ENCODE measurements at regions not wholly inside any gene's neighbourhood (a gene's known extent, or its start where the extent isn't known, plus 50 kb on each side); places are given as distances from the start of the nearest gene placed in this dataset.

GRCh38 chr5:18370531-18370930 lies 736.3 kb downstream of the TAF11L14 start:
- no peak overlapping the region for H3K4me3 ChIP-seq
- H3K9me2 ChIP-seq (ENCODE audit: insufficient read depth), result no peaks in the 10 kb centered on the region
- no peak for TF ChIP-seq REST (IDR thresholded peaks at IDR 0.05; ENCODE audit: unreplicated experiment)
- TF ChIP-seq, protein P1, sequence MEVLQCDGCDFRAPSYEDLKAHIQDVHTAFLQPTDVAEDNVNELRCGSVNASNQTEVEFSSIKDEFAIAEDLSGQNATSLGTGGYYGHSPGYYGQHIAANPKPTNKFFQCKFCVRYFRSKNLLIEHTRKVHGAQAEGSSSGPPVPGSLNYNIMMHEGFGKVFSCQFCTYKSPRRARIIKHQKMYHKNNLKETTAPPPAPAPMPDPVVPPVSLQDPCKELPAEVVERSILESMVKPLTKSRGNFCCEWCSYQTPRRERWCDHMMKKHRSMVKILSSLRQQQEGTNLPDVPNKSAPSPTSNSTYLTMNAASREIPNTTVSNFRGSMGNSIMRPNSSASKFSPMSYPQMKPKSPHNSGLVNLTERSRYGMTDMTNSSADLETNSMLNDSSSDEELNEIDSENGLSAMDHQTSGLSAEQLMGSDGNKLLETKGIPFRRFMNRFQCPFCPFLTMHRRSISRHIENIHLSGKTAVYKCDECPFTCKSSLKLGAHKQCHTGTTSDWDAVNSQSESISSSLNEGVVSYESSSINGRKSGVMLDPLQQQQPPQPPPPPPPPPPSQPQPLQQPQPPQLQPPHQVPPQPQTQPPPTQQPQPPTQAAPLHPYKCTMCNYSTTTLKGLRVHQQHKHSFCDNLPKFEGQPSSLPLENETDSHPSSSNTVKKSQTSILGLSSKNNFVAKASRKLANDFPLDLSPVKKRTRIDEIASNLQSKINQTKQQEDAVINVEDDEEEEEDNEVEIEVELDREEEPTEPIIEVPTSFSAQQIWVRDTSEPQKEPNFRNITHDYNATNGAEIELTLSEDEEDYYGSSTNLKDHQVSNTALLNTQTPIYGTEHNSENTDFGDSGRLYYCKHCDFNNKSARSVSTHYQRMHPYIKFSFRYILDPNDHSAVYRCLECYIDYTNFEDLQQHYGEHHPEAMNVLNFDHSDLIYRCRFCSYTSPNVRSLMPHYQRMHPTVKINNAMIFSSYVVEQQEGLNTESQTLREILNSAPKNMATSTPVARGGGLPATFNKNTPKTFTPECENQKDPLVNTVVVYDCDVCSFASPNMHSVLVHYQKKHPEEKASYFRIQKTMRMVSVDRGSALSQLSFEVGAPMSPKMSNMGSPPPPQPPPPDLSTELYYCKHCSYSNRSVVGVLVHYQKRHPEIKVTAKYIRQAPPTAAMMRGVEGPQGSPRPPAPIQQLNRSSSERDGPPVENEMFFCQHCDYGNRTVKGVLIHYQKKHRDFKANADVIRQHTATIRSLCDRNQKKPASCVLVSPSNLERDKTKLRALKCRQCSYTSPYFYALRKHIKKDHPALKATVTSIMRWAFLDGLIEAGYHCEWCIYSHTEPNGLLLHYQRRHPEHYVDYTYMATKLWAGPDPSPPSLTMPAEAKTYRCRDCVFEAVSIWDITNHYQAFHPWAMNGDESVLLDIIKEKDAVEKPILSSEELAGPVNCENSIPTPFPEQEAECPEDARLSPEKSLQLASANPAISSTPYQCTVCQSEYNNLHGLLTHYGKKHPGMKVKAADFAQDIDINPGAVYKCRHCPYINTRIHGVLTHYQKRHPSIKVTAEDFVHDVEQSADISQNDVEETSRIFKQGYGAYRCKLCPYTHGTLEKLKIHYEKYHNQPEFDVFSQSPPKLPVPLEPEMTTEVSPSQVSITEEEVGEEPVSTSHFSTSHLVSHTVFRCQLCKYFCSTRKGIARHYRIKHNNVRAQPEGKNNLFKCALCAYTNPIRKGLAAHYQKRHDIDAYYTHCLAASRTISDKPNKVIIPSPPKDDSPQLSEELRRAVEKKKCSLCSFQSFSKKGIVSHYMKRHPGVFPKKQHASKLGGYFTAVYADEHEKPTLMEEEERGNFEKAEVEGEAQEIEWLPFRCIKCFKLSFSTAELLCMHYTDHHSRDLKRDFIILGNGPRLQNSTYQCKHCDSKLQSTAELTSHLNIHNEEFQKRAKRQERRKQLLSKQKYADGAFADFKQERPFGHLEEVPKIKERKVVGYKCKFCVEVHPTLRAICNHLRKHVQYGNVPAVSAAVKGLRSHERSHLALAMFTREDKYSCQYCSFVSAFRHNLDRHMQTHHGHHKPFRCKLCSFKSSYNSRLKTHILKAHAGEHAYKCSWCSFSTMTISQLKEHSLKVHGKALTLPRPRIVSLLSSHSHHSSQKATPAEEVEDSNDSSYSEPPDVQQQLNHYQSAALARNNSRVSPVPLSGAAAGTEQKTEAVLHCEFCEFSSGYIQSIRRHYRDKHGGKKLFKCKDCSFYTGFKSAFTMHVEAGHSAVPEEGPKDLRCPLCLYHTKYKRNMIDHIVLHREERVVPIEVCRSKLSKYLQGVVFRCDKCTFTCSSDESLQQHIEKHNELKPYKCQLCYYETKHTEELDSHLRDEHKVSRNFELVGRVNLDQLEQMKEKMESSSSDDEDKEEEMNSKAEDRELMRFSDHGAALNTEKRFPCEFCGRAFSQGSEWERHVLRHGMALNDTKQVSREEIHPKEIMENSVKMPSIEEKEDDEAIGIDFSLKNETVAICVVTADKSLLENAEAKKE (CRISPR knock-in tag; IDR thresholded peaks at IDR 0.05), result no peak
- TF ChIP-seq NANOG (IDR thresholded peaks at IDR 0.05; ENCODE audit: borderline replicate concordance), result no peak
- TF ChIP-seq JUNB (IDR thresholded peaks at IDR 0.05; ENCODE audit: unreplicated experiment), result no peak
- no peak for TF ChIP-seq ZNF114 (CRISPR knock-in tag; IDR thresholded peaks at IDR 0.05)
- TF ChIP-seq, protein P2, sequence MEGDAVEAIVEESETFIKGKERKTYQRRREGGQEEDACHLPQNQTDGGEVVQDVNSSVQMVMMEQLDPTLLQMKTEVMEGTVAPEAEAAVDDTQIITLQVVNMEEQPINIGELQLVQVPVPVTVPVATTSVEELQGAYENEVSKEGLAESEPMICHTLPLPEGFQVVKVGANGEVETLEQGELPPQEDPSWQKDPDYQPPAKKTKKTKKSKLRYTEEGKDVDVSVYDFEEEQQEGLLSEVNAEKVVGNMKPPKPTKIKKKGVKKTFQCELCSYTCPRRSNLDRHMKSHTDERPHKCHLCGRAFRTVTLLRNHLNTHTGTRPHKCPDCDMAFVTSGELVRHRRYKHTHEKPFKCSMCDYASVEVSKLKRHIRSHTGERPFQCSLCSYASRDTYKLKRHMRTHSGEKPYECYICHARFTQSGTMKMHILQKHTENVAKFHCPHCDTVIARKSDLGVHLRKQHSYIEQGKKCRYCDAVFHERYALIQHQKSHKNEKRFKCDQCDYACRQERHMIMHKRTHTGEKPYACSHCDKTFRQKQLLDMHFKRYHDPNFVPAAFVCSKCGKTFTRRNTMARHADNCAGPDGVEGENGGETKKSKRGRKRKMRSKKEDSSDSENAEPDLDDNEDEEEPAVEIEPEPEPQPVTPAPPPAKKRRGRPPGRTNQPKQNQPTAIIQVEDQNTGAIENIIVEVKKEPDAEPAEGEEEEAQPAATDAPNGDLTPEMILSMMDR (conservative IDR thresholded peaks at IDR 0.05; ENCODE audit: low read depth in 2 of 2), result no peak
- no peak for TF ChIP-seq EZH2 (IDR thresholded peaks at IDR 0.05; ENCODE audit: low read depth, unreplicated experiment)
- TF ChIP-seq POLR2AphosphoS5 (IDR thresholded peaks at IDR 0.05; ENCODE audit: low read depth), result no peak
- no peak for TF ChIP-seq ETS1 (IDR thresholded peaks at IDR 0.05)
- no peak for TF ChIP-seq EZH2phosphoT487 (IDR thresholded peaks at IDR 0.05; ENCODE audit: unreplicated experiment)
- TF ChIP-seq ZNF331 (CRISPR knock-in tag; IDR thresholded peaks at IDR 0.05; ENCODE audit: low read depth), result no peak
- TF ChIP-seq STAT1 (IDR thresholded peaks at IDR 0.05; ENCODE audit: unreplicated experiment), result no peak
- TF ChIP-seq CREB1 (CRISPR knock-in tag; IDR thresholded peaks at IDR 0.05; ENCODE audit: low read depth), result no peak
- H3F3A ChIP-seq (replicated peaks; ENCODE audit: low read depth), result no peaks in the 10 kb centered on the region
- no peaks in the 10 kb centered on the region for H3K36me3 ChIP-seq (ENCODE audit: insufficient read depth)
- Mint-ChIP-seq H3K4me3 (no peak overlapping the region), H3K9me3 (no peaks in the 10 kb centered on the region; the same call in 2 of the 3 replicates), H3K27ac (no peak overlapping the region), H3K27me3 (ENCODE audit: insufficient read depth, low read depth, poor library complexity) (no peaks in the 10 kb centered on the region), H3K36me3 (ENCODE audit: low read depth) (no peaks in the 10 kb centered on the region), H3K4me1 (no peaks in the 10 kb centered on the region)
- no peak overlapping the region for H3K4me2 ChIP-seq
- H3K4me1 ChIP-seq (ENCODE audit: insufficient read depth), result no peaks in the 10 kb centered on the region
- no peak overlapping the region; the same call in 1 of the 2 replicates for H2AFZ ChIP-seq
- no peaks in the 10 kb centered on the region for H4K20me1 ChIP-seq (replicated peaks; ENCODE audit: insufficient read depth)
- H3K27me3 ChIP-seq (ENCODE audit: insufficient read depth), result no peaks in the 10 kb centered on the region
- H3K27ac ChIP-seq (ENCODE audit: low read depth), result no peak overlapping the region
- DNase-seq (ENCODE audit: low spot score), result no peak
- no peaks in the 10 kb centered on the region for H3K79me2 ChIP-seq (replicated peaks; ENCODE audit: insufficient read depth)
- no peak for ATAC-seq
